GM12878 (cell line): ENCODE measurements at regions not wholly inside any gene's neighbourhood (a gene's known extent, or its start where the extent isn't known, plus 50 kb on each side); places are given as distances from the start of the nearest gene placed in this dataset.

ENCODE experiments used
- ATAC-seq: fragments of 200-7000 bp; cut with Tn5 transposase; 3 replicates; pipeline ENCODE4 v1.9.1; 2020; ENCODE audit warnings: mild to moderate bottlenecking, moderate library complexity
- BruUV-seq: library from RNA; stranded (reverse); fragments of 400-500 nt; replicated peaks from 2 replicates; lab custom pipeline; 2021; lab: Mats Ljungman, UMichigan
- CTCF ChIA-PET: fragments of 300-600 bp; sonication (Branson Sonifier 250); formaldehyde crosslinking; extraction: SDS; loops from one replicate; lab custom pipeline; 2021; ENCODE audit warnings: inconsistent platforms; lab: Yijun Ruan, JAX
- POLR2A ChIA-PET: fragments of 350-600 bp; formaldehyde crosslinking; extraction: SDS; loops from one replicate; lab custom pipeline; 2021; ENCODE audit warnings: inconsistent platforms; lab: Charles Lee
- RAD21 ChIA-PET: fragments of 300-600 bp; sonication (Branson Sonifier 250); formaldehyde crosslinking; loops from one replicate; lab custom pipeline; 2023; ENCODE audit warnings: antibody characterized with exemption; ENCODE audit not compliant: unreplicated experiment; lab: Charles Lee
- SMC1A ChIA-PET: fragments of 300-600 bp; sonication (Branson Sonifier 250); formaldehyde crosslinking; loops from one replicate; lab custom pipeline; 2023; ENCODE audit not compliant: unreplicated experiment, uncharacterized antibody; lab: Charles Lee
- DNase-seq: peaks from one replicate; pipeline ENCODE4 v3.0.0-alpha.2; 2011; ENCODE audit warnings: low read depth, low spot score
- FAIRE-seq: peaks from 3 replicates; lab custom pipeline; 2011; peaks lifted over from hg19 to GRCh38; lab: Jason Lieb, UNC
- H2AFZ ChIP-seq: 2 replicates; pipeline ENCODE4 v1.6.0; 2011; ENCODE audit warnings: low read depth, low read length, control low read depth; ENCODE audit not compliant: control insufficient read depth
- H3K27ac ChIP-seq: 2 replicates; pipeline ENCODE4 v1.5.1; 2011; ENCODE audit warnings: control low read depth; ENCODE audit not compliant: control insufficient read depth, insufficient read depth
- H3K27me3 ChIP-seq, 2 experiments: replicated peaks in 1 of 2; 2 replicates each; pipeline versions ENCODE4 v1.6.0 to v1.6.1; 2011; ENCODE audit warnings: low read length in 1 of 2; ENCODE audit not compliant: control insufficient read depth in 2 of 2, insufficient read depth in 2 of 2
- H3K36me3 ChIP-seq, 2 experiments: 2 replicates each; pipeline ENCODE4 v1.5.1; 2011; ENCODE audit warnings: low read length in 1 of 2; ENCODE audit not compliant: control insufficient read depth in 2 of 2, insufficient read depth in 2 of 2
- H3K4me1 ChIP-seq: 2 replicates; pipeline ENCODE4 v1.6.1; 2011; ENCODE audit warnings: mild to moderate bottlenecking, low read length, moderate library complexity, mixed read lengths; ENCODE audit not compliant: control insufficient read depth, insufficient read depth
- H3K4me2 ChIP-seq: 2 replicates; pipeline ENCODE4 v1.6.0; 2011; ENCODE audit warnings: control low read depth; ENCODE audit not compliant: control insufficient read depth, insufficient read depth
- H3K4me3 ChIP-seq: fragments of 200-600 bp; sonication (generic); 2 replicates; pipeline ENCODE4 v1.5.1; 2016
- H3K79me2 ChIP-seq: 2 replicates; pipeline ENCODE4 v1.6.0; 2011; ENCODE audit warnings: low read length; ENCODE audit not compliant: control insufficient read depth, insufficient read depth
- H3K9ac ChIP-seq: 2 replicates; pipeline ENCODE4 v1.8.0; 2011; ENCODE audit warnings: low read length, control low read depth, mixed read lengths; ENCODE audit not compliant: control insufficient read depth, insufficient read depth
- H3K9me3 ChIP-seq: replicated peaks from 3 replicates; pipeline ENCODE4 v1.5.1; 2011; ENCODE audit warnings: mild to moderate bottlenecking, low read length; ENCODE audit not compliant: control insufficient read depth, insufficient read depth
- H4K20me1 ChIP-seq: 2 replicates; pipeline ENCODE4 v1.6.0; 2011; ENCODE audit not compliant: control insufficient read depth, insufficient read depth
- BCL3 ChIP-seq: IDR thresholded peaks from 2 replicates; pipeline ENCODE4 v1.6.1; 2011; ENCODE audit warnings: borderline replicate concordance, low read depth, mild to moderate bottlenecking, moderate library complexity, low read length; ENCODE audit not compliant: insufficient read depth, poor library complexity, severe bottlenecking
- IKZF1 ChIP-seq: fragments of 450-650 bp; conservative IDR thresholded peaks from 2 replicates; pipeline ENCODE4 v1.6.1; 2017; ENCODE audit warnings: antibody characterized with exemption, mild to moderate bottlenecking
- MLLT1 ChIP-seq: fragments of 450-650 bp; IDR thresholded peaks from 2 replicates; pipeline ENCODE4 v1.6.1; 2016; ENCODE audit warnings: mild to moderate bottlenecking
- POLR2AphosphoS5 ChIP-seq: IDR thresholded peaks from 2 replicates; pipeline ENCODE4 v1.6.1; 2011; ENCODE audit warnings: mild to moderate bottlenecking, low read length, inconsistent platforms
- RBBP5 ChIP-seq: fragments of 200-600 bp; sonication (generic); conservative IDR thresholded peaks from 2 replicates; pipeline ENCODE4 v1.6.1; 2016
- SIN3A ChIP-seq: IDR thresholded peaks from 2 replicates; pipeline ENCODE4 v1.6.1; 2012; ENCODE audit warnings: low read depth, low read length, improper control_type of control experiment
- STAT1 ChIP-seq: fragments of 450-650 bp; conservative IDR thresholded peaks from 2 replicates; pipeline ENCODE4 v1.6.1; 2014; ENCODE audit warnings: antibody characterized with exemption, mild to moderate bottlenecking
- TAF1 ChIP-seq: IDR thresholded peaks from 2 replicates; pipeline ENCODE4 v1.6.1; 2011; ENCODE audit warnings: mild to moderate bottlenecking, low read depth, low read length, borderline replicate concordance
- ZNF217 ChIP-seq: fragments of 450-650 bp; IDR thresholded peaks from 2 replicates; pipeline ENCODE4 v1.6.1; 2017; ENCODE audit warnings: antibody characterized with exemption, mild to moderate bottlenecking
- ZNF622 ChIP-seq: fragments of 450-650 bp; IDR thresholded peaks from 2 replicates; pipeline ENCODE4 v1.6.1; 2017; ENCODE audit warnings: mild to moderate bottlenecking, inconsistent platforms
- WGBS: methylation state at CpG from one replicate; pipeline ENCODE4 v1.1.6; 2016; ENCODE audit warnings: low lambda C conversion rate; ENCODE audit not compliant: insufficient replicate concordance, insufficient coverage; ENCODE audit errors: missing lambda C conversion rate; 5-methylcytosine and 5-hydroxymethylcytosine counted together
- in situ Hi-C: fragments of 300-500 bp; cut with MboI; formaldehyde crosslinking; loops from 9 replicates; pipeline ENCODE4 v1.14.3; 2018; ENCODE audit warnings: mixed read lengths
- intact Hi-C: fragments of 100-400 bp; cut with micrococcal nuclease; formaldehyde crosslinking; loops from one replicate; pipeline ENCODE4 v1.14.2; 2022; ENCODE audit not compliant: unreplicated experiment

GRCh38 chr21:27515676-27516075 is 548.8 kb upstream of the ADAMTS5 start (continued):
- no peak for TF ChIP-seq STAT1
- TF ChIP-seq MLLT1, result no peak
- TF ChIP-seq POLR2AphosphoS5, result no peak
- no peak for TF ChIP-seq ZNF622
- no peak for TF ChIP-seq TAF1
- TF ChIP-seq ZNF217, result no peak
- no peak for TF ChIP-seq IKZF1
- no peak for TF ChIP-seq SIN3A

GRCh38 chr21:27513825-27514224 is 546.9 kb upstream of the ADAMTS5 start:
- RAD21 ChIA-PET, result no interaction called here
- in situ Hi-C loops, result no loop called here
- no peaks in the 10 kb centered on the region for H3K4me1 ChIP-seq

More at GRCh38 chr21:27513825-27514224, 546.9 kb upstream of the ADAMTS5 start:
- FAIRE-seq (no peak), ATAC-seq (no peak), DNase-seq (no peak)
- Histone ChIP-seq H3K9ac (no peak overlapping the region), H3K27ac (no peak overlapping the region), H3K36me3 (no peaks in the 10 kb centered on the region), H3K79me2 (no peaks in the 10 kb centered on the region), H4K20me1 (no peaks in the 10 kb centered on the region), H3K9me3 (no peaks in the 10 kb centered on the region), H3K27me3 (no peaks in the 10 kb centered on the region), H2AFZ (no peak overlapping the region), H3K4me3 (no peak overlapping the region), H3K4me2 (no peak overlapping the region)
- CTCF ChIA-PET, result no interaction called here
- intact Hi-C loops, result no loop called here
- POLR2A ChIA-PET, result no interaction called here
- 3% methylated on average over 4 of the region's 4 CpGs for WGBS
- no TSS peak for BruUV-seq
- no peak for TF ChIP-seq RBBP5
- TF ChIP-seq BCL3, result no peak
- SMC1A ChIA-PET, result no interaction called here
